Pancreas (tissue), 10 donors: ENCODE measurements at regions not wholly inside any gene's neighbourhood (a gene's known extent, or its start where the extent isn't known, plus 50 kb on each side); places are given as distances from the start of the nearest gene placed in this dataset.

Experiments
- ATAC-seq, 4 donors: fragments of 200-7000 bp; cut with Tn5 transposase; one replicate each; pipeline versions ENCODE4 v1.8.0 to v1.9.1; 2020; ENCODE audit warnings: mild to moderate bottlenecking in 4 of 4, moderate library complexity in 4 of 4
- DNase-seq, 6 donors: peaks; one replicate each; pipeline ENCODE4 v3.0.0-alpha.2; 2020
- FAIRE-seq: peaks from 2 replicates; lab custom pipeline; 2012; peaks lifted over from hg19 to GRCh38; lab: Jason Lieb, UNC
- H3K27ac ChIP-seq, 4 donors: fragments of 200-600 bp; sonication (generic); 1 replicate in 3 of 4; 2 replicates in 1 of 4; pipeline versions ENCODE4 v1.5.0 to v1.8.0; 2020
- H3K27me3 ChIP-seq, 4 donors: fragments of 200-600 bp; one replicate each; pipeline ENCODE4 v1.8.0; 2021
- H3K36me3 ChIP-seq, 3 donors: fragments of 200-600 bp; sonication (generic) in 1 of 3; one replicate each; pipeline versions ENCODE4 v1.5.0 to v1.8.0; 2020 to 2021
- H3K4me1 ChIP-seq, 3 donors: fragments of 200-600 bp; one replicate each; pipeline ENCODE4 v1.8.0; 2021
- H3K4me3 ChIP-seq, 4 donors: fragments of 200-600 bp; sonication (generic) in 2 of 4; one replicate each; pipeline versions ENCODE4 v1.5.0 to v1.8.0; 2020 to 2021
- H3K9me3 ChIP-seq, 4 donors: fragments of 200-600 bp; one replicate each; pipeline ENCODE4 v1.8.0; 2021
- CTCF ChIP-seq, 4 donors: fragments of 200-600 bp; sonication (generic) in 3 of 4; IDR thresholded peaks; one replicate each; pipeline versions ENCODE4 v1.5.0 to v1.8.0; 2021; ENCODE audit warnings: antibody characterized with exemption in 4 of 4
- WGBS, 2 donors: extraction: QIAGEN DNeasy Blood & Tissue Kit; methylation state at CpG; one replicate each; pipeline ENCODE4 v1.1.7; 2013; 5-methylcytosine and 5-hydroxymethylcytosine counted together
- intact Hi-C, 3 donors: fragments of 100-400 bp; cut with DNase I; formaldehyde crosslinking; loops; one replicate each; pipeline versions ENCODE4 v1.11.1 to v1.14.2; 2022
- donor health status: healthy with polysubstance abuse.
- donor health status: DM: no; HTN: no; CAD: no; lungs with moderate emphysema.
- donor health status: DM: no; HTN: no; CAD: no.
- donor health status: control.
- donor health status: control.
- donor health status: Bipolar disorder and iron deficiency.
- donor health status: DM: yes; HTN: yes; CAD: no.
- donor health status: DM: no; HTN: no; CAD: no.
- donor health status: DM: no; HTN: no; CAD: no.
- donor health status: DM: yes; HTN: yes; CAD: no.

GRCh38 chr5:111933086-111933485 is 176.1 kb upstream of the NREP start:
- no peaks in the 10 kb centered on the region for H3K9me3 ChIP-seq
- intact Hi-C loops = no loop called here
- no peak for DNase-seq
- no peaks in the 10 kb centered on the region for H3K27me3 ChIP-seq
- ATAC-seq = no peak
- H3K4me3 ChIP-seq = no peak overlapping the region
- WGBS, 2 donors = 51 to 63% methylated on average over 2 of the region's 2 CpGs
- no peak for TF ChIP-seq CTCF (IDR thresholded peaks at IDR 0.05)
- FAIRE-seq = no peak
- H3K36me3 ChIP-seq = no peaks in the 10 kb centered on the region
- H3K4me1 ChIP-seq = no peaks in the 10 kb centered on the region
- H3K27ac ChIP-seq = no peak overlapping the region

GRCh38 chr5:111932628-111933027 is 175.6 kb upstream of the NREP start:
- ATAC-seq (no peak), DNase-seq (no peak), FAIRE-seq (no peak)
- no peaks in the 10 kb centered on the region for H3K4me1 ChIP-seq
- no peaks in the 10 kb centered on the region for H3K9me3 ChIP-seq
- H3K27ac ChIP-seq = no peak overlapping the region
- intact Hi-C loops = no loop called here
- H3K4me3 ChIP-seq = no peak overlapping the region
- H3K36me3 ChIP-seq = no peaks in the 10 kb centered on the region
- 72 to 78% methylated on average over 5 of the region's 5 CpGs for WGBS, 2 donors
- H3K27me3 ChIP-seq = no peaks in the 10 kb centered on the region
- no peak for TF ChIP-seq CTCF (IDR thresholded peaks at IDR 0.05)

- intact Hi-C loops = no loop called here
- H3K9me3 ChIP-seq = no peaks in the 10 kb centered on the region
- H3K4me1 ChIP-seq = no peaks in the 10 kb centered on the region
- no peak for TF ChIP-seq CTCF (IDR thresholded peaks at IDR 0.05)
- H3K36me3 ChIP-seq = no peaks in the 10 kb centered on the region
- DNase-seq (no peak), ATAC-seq (no peak), FAIRE-seq (no peak)
- no peak overlapping the region for H3K4me3 ChIP-seq
- no peak overlapping the region for H3K27ac ChIP-seq
- H3K27me3 ChIP-seq = no peaks in the 10 kb centered on the region
These were observed 175.2 kb upstream of the NREP start for GRCh38 chr5:111932199-111932598.

- Histone ChIP-seq H3K4me1 (no peaks in the 10 kb centered on the region), H3K9me3 (no peaks in the 10 kb centered on the region), H3K27ac (no peak overlapping the region), H3K36me3 (no peaks in the 10 kb centered on the region), H3K4me3 (no peak overlapping the region), H3K27me3 (no peaks in the 10 kb centered on the region)
- intact Hi-C loops = no loop called here
- no peak for FAIRE-seq
- no peak for TF ChIP-seq CTCF (IDR thresholded peaks at IDR 0.05)
- no peak for ATAC-seq
- 83 to 88% methylated on average over 2 of the region's 2 CpGs for WGBS, 2 donors
- no peak for DNase-seq
These were observed 174.7 kb upstream of the NREP start for GRCh38 chr5:111931655-111932054.

- 71 to 85% methylated on average over 2 of the region's 2 CpGs for WGBS, 2 donors
- Histone ChIP-seq H3K27ac (no peak overlapping the region), H3K9me3 (no peaks in the 10 kb centered on the region), H3K4me3 (no peak overlapping the region), H3K36me3 (no peaks in the 10 kb centered on the region), H3K4me1 (no peaks in the 10 kb centered on the region), H3K27me3 (no peaks in the 10 kb centered on the region)
- intact Hi-C loops = no loop called here
- no peak for FAIRE-seq
- ATAC-seq = peak in 2 of 4 donors; percentile 27 to 34
- no peak for DNase-seq
- no peak for TF ChIP-seq CTCF (IDR thresholded peaks at IDR 0.05)
These were observed 174.0 kb upstream of the NREP start for GRCh38 chr5:111930905-111931461.
